OCI-LY3 (cell line): ENCODE measurements at regions not wholly inside any gene's neighbourhood (a gene's known extent, or its start where the extent isn't known, plus 50 kb on each side); places are given as distances from the start of the nearest gene placed in this dataset.

Source experiments
- CTCF ChIP-seq: fragments of 200-600, 300-600 bp; sonication (generic); IDR thresholded peaks from 2 replicates; pipeline ENCODE4 v1.5.1; 2014; ENCODE audit warnings: antibody characterized with exemption, low read length, low read depth
- EZH2phosphoT487 ChIP-seq: fragments of 200-600 bp; shearing (Covaris generic); IDR thresholded peaks from 2 replicates; pipeline ENCODE4 v1.6.1; 2018; ENCODE audit warnings: antibody characterized with exemption, mixed run types, low read depth

- no peak for TF ChIP-seq CTCF
- TF ChIP-seq EZH2phosphoT487 = no peak
Observed at GRCh38 chr13:22112956-22113745, 442.3 kb downstream of the FGF9 start.
